RKO (cell line): ENCODE measurements at regions not wholly inside any gene's neighbourhood (a gene's known extent, or its start where the extent isn't known, plus 50 kb on each side); places are given as distances from the start of the nearest gene placed in this dataset.

ENCODE experiments used
- DNase-seq: peaks from one replicate; pipeline ENCODE4 v3.0.0-alpha.2; 2016; ENCODE audit warnings: low spot score

DNA sequence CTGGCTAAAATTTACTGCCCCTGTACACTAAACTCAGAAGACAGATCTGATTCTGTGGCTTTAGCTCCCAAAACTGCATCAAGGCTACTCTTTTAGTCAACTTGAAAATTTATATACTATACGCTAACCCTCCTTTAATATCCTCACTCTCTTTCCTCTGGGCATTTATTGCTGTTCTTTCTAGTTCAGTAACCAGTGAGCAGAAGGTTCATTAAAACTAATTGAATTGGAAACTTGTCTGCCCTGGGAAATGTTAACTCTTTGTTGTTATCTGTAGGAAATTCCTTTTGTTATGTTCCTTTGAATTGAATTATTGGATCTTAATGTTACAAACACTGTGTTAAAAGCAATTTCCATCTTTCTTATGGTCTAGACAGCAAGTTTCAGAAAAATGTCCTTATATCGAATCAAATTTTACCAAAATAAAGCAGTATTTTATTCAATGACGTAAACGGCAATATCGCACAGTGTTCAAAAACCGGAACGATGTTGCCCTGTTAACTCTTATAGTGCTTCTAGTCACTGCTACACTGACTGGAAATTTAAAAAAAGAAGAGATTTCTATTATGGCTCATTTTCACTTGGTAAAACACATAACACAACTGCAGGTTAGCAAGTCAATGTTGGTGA, 168.3 kb downstream of the NR4A2 start:
- DNase-seq = no peak

GRCh38 chr2:156158808-156159207, 173.7 kb downstream of the NR4A2 start:
- no peak for DNase-seq

DNA sequence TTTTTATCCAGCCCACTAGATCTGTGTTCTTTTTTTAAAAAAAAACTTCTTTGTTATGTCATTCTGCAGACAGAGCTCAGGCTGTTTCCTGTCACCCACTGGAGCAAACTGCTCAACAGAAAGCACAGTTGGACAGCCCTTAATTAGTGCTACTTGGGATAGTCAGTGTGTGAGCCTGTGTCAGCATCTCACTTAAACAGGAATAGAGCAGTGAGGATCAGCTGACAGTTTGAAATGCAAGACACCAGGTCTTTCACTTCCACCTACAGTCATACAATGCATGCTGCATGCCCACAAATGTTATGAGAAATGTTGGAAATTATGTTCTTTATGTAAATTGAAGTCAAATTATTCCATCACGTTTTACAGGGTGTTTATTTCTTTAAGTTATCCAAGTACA, 174.9 kb downstream of the NR4A2 start:
- no peak for DNase-seq

DNA sequence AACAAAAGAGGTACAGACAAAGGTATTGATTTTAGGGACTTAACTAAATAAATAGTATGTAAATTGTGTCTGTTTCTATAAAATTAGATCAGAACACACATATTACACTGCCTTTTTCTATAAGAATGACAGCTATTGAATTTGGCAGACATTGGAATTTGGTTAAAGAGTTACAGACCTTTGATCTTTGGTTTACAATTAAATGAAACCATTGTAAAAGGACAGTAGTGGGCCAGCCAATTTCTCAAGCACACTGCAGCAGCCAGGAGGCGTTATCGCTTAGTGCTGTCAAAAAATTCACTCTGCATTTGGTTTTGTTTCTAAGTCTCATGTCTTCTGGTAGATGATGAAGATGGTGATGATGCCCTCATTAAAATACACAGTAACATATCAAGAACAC, 175.9 kb downstream of the NR4A2 start:
- DNase-seq = no peak

DNA sequence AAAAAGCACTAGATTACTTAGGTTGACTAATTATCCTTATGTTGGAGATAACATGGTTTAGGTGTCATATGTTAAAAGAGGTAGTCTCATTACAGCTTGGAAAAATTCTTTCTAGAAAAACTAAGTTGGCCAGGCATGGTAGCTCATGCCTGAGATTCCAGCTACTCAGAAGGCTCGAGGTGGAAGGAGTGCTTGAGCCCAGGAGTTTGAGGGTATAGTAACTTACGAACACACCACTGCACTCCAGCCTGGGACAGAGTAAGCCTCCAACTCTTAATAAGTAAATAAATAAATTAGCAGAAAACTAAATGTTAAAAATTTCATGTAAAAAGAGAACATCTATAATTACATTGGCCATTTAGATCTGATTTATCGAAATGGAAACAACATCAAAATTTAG, 177.2 kb downstream of the NR4A2 start:
- DNase-seq = no peak

DNA sequence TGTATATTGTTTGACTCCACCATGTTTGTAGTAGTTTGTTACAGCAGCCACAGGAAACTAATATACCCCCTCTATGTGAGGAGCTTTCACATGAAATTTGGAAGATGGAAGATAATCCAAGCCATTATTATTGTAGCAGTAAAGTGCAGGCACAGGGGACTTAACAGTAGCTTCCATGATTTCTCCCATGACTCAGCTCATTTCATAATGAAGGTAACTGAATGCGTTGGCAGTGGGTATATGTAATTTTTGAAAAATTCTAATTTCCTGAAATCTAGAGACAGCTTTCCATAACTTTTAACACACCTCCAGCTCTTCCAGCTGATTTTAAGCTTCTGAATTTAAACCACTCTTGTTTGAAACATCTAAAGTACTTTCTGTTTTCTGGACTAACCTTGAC, 181.2 kb downstream of the NR4A2 start:
- no peak for DNase-seq

GRCh38 chr2:156147594-156148330, 184.8 kb downstream of the NR4A2 start:
- DNase-seq = peak; percentile 14

DNA sequence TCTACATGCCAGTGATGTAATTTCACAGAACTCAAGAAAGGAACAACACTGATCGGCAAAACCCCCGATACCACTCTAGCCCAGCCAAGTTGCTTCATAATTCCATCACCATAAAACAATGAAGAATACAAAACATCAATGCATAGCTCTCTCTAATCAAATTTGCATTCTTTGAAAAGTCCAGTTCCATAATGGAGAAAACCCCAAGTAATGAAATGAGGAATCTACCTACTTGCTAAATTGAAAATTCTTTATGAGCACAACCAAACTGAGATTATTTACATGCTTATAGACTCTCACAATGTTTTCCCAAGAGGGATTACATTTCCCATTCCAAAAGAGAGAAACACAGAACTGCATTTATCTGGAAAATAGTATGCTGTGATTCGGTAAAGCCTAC, 186.5 kb downstream of the NR4A2 start:
- DNase-seq = no peak

GRCh38 chr2:156145469-156145868, 187.1 kb downstream of the NR4A2 start:
- DNase-seq = no peak

- DNase-seq = no peak
Observed at GRCh38 chr2:156136566-156136965, 196.0 kb downstream of the NR4A2 start.

- DNase-seq = no peak
Observed at GRCh38 chr2:156134887-156135286, 197.6 kb downstream of the NR4A2 start.

DNA sequence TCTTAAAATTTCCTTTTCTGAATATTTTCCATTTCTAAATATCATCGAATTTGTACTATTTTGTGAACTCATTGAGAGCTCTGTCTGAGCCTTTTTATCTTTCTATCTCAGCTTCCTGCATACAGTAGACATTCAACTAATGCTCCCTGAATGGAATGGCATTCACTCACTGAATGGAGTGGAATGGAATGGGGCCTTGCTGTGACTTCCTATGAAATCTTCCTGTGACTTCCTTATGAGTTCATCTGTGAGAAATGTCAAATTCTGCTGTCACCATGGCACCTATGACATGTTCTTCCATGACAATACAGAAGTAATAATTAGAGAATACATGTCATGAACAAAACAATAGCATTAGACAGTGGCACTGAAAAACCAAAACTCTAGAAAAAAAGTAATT, 199.6 kb downstream of the NR4A2 start:
- no peak for DNase-seq

DNA sequence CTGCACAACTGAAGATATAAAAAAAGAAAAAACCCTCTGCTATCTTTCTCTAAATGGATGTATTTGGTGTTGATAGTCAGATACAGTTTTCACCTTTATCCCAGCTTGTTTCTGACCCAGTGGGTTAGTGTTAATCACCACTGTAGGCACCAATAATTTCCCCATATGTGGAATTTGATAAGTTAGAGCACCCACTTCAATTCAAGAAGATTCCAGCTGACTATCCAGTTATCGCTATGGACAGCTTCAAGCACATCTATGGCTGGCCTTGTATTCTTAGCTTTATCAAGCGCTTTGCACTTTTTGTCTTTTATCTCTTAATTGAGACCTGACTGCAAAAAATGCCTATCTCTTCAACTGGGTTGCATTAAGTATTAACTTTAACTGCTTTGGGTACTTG, 200.4 kb downstream of the NR4A2 start:
- DNase-seq = no peak

DNA sequence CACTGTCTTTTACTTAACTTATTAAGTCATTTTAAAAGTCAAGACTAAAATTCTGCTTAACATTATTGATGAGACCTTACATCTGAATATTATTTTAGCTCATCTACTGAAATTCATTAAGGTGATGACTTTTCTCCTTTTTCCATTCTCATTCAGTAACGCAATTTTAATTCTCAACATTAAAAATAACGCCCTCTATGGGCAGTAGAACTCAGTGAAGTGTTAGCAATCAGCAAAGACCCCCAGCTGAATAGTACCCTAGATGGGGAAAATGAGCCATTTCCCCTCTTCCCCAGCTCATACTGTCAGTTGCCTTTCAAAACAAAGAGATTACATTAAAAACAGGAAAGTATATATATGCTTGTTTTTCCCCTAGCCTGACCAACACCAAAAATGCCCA, 203.3 kb downstream of the NR4A2 start:
- no peak for DNase-seq

GRCh38 chr2:156125018-156125417, 207.5 kb downstream of the NR4A2 start:
- no peak for DNase-seq

DNA sequence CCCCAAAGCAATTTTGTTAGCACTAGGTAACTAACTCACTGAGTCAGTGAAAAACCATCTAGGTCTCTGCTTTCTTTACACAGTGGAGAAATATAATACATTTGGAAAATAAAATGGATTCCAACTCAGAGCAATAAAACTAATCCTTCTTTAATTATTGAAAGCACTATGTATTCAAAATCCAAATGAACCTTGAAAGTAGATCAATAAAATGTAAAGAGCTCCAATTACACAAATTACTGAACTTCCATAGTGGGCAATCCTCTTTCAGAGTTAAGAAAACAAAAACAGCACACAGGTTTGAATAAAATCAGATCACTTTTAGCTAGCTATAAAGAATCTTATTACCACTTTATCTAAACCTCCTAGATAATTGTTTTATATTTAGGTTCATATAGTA, 208.1 kb downstream of the NR4A2 start:
- no peak for DNase-seq

DNA sequence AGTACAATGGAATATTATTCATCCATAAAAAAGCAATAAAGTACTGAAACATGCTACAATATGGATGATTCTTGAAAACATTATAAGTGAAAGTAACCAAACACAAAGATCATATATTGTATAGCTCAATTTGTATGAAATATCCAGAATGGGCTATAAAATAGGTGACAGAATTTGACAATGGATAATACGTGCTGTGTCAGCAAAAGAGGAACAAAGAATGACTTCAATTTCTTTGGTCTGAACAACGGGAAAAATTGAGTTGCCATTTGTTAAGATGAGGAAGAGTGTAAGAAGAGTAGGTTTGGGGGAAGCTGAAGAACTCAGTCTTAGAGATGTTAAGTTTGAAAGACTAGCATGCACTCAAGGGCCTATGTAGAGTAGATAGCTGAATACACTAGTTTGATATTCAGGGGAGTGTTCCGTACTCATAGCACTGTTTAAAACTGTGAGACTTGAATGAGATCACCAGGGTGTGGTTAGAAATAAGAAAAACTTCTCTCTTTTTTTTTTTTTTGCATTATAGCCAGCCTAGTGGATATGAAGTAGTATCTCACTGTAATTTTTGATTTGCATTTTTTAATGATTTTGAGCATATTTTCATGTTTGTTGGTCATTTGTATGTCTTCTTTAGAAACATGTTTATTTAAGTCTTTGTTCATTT, 213.6 kb downstream of the NR4A2 start:
- DNase-seq = no peak

DNA sequence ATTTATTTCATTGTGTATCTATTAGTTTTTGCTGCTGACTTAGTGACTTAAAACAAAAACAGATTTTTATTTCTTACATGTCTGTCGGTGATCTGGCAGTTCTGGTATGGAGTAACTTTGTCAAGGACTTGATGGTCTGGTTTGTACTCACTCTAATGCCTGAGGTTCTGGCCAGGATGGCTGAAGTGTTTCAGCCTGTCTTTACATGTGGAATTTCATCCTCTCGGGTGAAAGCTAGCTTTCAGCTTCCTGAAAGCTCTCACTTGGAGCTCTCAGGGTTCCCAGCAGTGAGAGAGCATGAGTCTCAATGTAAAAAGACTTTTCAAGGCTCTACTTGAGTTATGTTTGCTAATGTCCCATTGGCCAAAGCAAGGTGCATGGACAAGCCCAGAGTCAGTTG, 216.4 kb downstream of the NR4A2 start:
- DNase-seq = no peak

DNA sequence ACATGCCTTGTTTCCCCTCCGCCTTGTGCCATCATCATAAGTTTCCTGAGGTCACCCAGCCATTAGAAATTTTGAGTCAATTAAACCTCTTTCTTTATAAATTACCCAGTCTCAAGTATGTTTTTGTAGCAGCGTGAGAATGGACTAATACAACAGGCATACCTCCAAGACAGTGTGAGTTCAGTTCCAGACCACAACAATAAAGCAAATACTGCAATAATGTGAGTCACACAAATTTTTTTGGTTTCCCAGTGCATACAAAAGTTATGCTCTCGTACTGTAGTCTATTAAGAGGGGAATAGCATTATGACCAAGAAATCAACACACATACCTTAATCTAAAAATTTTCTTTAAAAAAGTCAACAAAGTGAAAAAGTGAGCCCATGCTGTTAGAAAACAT, 217.2 kb downstream of the NR4A2 start:
- no peak for DNase-seq

DNA sequence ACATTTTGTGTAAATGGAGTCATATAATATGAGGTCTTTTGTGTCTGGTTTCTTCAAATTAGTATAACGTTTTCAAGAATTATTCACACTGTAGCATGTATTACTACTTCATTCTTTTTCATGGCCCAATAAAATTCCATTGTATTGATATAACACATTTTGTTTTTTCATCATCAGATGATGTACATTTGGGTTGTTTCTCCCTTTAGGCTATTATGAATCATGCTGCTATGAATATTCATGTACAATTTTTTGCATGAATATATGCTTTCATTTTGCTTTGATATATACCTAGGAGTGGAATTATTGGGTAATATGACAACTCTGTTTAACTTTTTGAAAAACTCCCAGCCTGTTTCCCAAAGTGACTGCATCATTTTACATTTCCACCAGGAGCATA, 220.2 kb downstream of the NR4A2 start:
- DNase-seq = no peak

DNA sequence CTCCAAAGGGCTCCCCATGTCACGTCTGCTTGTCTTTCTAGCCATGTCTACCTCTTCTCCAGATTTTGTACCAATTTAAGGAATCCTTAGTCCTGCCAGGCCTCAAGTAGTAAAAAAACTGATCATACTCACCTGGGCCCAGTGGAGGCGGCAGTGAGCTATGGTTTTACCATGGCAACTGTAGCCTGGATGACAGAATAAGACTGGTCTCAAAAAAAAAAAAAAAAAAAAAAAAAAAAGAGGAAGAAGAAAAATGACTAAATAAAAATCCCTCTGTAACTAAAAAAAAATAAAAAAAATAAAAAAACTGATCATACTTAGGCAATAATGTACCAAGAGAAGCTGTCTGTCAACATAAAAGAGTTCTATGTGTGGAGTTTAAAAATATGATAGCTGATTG, 221.6 kb downstream of the NR4A2 start:
- peak; percentile 34 for DNase-seq

GRCh38 chr2:156099382-156099781, 233.1 kb downstream of the NR4A2 start:
- DNase-seq = no peak

DNA sequence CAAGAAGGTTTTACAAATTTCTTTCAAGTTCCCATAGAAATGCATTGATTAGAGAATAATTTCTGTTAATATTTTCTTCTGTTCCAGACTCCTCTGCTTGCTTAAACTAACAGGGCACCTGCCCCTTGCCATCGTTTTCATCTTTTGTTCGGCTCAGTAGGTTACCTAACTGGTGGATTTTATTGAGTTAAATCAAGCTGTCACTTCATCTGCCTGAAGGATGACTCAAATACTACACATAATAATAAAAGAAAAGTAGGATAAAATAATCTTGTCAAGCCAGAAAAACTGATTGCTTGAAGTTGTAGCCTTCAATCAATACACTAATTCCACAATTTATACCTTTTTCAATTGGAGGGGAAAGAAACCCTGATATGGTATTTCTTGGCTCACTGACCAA, 234.0 kb downstream of the NR4A2 start:
- no peak for DNase-seq

DNA sequence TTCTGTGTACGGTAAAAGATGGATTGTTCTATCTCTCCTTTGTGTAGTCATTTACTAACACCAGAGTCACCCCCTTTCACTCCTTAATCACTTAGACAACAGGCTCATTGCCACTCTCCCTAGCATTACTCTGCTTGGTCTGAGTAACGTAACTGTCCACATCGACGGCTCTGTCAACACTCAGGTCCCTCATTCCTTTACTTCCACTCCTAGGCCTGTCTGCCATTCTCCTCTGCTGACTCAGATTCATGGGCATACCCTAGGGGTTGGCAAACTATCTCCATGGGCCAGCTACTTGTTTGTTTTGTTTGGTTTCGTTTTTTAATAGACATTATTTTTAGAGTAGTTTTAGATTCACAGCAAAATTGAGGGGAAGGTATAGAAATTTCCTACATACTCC, 243.9 kb downstream of the NR4A2 start:
- DNase-seq = no peak
